Activated CD8-positive, alpha-beta memory T cell treated with anti-CD3 and anti-CD28 coated beads, Interleukin-2, amount 50 U/mL, for 48 hours (primary cell): ENCODE measurements at regions not wholly inside any gene's neighbourhood (a gene's known extent, or its start where the extent isn't known, plus 50 kb on each side); places are given as distances from the start of the nearest gene placed in this dataset.
"Not testable (repeated sequence)": the region's sequence is repeated elsewhere in the genome, so short reads cannot be mapped to it uniquely, and the experiment has no call there.

ENCODE experiments used
- DNase-seq: peaks from one replicate; pipeline ENCODE4 v3.0.0-alpha.2; 2020

GRCh38 chr12:102653406-102653805 lies 173.0 kb upstream of the IGF1 start:
- no peak for DNase-seq

DNA sequence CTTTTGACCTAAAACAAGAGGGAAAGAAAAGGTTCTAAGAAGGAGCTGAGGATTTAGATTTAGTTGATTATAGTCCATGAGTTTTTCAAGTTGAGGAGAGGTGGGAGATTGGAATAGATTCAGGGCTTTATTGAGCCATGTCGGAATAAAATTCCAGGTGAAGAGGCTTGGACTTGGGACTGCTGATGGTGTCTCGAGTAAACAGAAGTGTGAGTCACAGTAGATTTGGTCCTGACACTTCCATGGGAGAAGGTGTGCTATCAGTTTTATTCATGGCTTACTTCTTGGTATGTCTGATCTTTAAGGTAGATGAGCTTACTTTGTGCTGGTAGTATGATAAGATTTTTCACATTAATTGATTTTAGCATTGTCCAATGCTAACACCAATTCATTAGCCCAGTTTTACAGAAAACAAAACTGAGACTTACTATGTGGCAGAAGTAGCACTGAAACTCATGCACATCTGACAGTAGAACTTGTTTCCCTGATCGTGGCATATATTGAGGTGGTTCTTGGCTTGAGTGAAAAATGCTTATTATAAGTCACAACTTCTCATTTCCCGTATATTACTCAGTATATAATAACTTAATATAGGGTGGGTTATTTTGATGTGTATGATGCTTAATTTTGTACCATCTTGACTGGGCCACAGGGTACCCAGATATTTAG lies 172.4 kb upstream of the IGF1 start:
- DNase-seq: no peak

DNA sequence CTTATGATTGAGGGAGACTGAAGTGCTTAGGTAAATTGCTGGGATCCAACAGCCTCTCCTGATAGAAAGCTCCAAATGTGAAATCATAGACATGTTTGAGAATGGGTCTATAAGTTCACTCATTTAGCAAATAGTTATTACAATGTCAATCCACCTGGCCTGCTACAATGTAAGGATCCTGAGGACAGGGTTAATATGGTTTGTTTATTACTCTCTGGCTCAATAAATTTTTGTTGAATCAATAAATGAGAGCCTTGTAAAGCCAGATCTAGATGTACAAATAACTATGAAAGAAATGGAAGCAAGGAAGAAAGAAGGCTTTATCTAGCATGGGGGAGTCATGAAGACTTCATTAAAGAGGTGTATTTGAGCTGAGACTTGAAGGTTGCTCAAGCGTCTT lies 165.6 kb upstream of the IGF1 start:
- no peak for DNase-seq

DNA sequence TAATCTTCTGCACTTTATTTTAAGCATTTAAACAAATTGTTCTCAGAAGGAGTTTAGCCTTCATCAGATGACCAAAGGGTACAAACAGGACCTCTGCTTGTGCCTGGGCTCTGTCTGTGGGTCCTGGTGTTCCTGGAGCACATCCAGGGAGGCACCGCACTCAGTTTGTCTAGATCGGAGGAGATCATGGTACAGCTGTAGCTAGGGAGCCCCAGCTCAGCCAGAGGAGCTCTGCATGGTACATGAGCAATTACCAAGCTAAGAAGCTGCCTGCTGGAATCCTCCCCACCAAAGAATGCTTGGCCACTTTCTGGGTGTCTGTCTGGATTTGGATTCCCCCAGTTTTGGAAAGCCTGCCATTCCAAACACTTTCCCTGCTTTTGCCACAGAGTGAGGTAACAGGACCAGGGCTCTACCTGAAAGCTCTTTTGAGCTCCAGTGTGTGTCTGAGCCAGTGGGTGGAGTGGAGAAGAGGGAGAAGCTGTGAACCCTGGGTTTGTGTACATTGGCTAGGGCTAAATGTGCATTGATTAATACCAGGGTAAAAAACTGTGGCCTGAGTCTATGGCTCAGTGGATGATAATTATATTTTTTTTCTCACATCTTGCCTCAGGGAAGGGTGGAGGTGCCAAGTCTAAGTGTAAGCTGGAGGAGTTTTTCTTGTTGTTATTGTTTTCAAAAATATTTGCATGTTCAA lies 163.7 kb upstream of the IGF1 start:
- DNase-seq: no peak

GRCh38 chr12:102642199-102642598 lies 161.8 kb upstream of the IGF1 start:
- DNase-seq: no peak

DNA sequence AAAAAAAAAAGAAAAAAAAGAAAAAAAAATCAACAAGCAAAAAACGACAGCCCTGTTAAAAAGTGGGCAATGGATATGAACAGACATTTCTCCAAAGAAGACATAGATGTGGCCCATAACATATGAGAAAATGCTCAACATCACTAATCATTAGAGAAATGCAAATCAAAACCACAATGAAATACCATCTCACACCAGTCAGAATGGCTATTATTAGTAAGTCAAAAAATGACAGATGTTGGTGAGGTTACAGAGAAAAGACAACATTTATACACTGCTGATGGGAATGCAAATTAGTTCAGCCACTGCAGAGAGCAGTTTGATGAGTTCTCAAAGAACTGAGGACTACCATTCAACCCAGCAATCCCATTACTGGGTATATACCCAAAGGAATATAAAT lies 160.3 kb upstream of the IGF1 start:
- DNase-seq: not testable (repeated sequence)

- DNase-seq: no peak
Observed at GRCh38 chr12:102638777-102639176, 158.4 kb upstream of the IGF1 start.

- no peak for DNase-seq
Observed at GRCh38 chr12:102633981-102634605, 153.7 kb upstream of the IGF1 start.

DNA sequence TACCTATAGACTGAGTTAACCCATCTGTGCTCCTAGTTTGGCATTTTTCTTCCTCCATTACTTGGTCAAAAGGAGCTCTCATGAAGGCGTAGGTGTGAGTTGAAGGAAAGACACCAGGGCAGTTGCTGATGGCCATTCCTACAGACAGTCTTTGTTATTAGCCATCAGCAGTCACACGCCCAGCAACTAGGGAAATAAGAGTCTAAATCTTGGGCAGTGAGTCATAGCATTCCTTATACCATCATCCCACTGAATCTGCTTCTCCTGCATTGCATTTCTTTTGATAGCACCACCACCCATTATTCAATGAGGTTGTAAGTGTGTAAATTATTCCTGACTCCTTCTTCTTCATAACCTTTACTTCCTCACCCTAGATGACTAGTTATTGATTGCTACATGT lies 150.9 kb upstream of the IGF1 start:
- DNase-seq: no peak

GRCh38 chr12:102629262-102629888 lies 149.0 kb upstream of the IGF1 start:
- no peak for DNase-seq

- no peak for DNase-seq
Observed at GRCh38 chr12:102625819-102626218, 145.5 kb upstream of the IGF1 start.

- DNase-seq: no peak
Observed at GRCh38 chr12:102622618-102623017, 142.3 kb upstream of the IGF1 start.

DNA sequence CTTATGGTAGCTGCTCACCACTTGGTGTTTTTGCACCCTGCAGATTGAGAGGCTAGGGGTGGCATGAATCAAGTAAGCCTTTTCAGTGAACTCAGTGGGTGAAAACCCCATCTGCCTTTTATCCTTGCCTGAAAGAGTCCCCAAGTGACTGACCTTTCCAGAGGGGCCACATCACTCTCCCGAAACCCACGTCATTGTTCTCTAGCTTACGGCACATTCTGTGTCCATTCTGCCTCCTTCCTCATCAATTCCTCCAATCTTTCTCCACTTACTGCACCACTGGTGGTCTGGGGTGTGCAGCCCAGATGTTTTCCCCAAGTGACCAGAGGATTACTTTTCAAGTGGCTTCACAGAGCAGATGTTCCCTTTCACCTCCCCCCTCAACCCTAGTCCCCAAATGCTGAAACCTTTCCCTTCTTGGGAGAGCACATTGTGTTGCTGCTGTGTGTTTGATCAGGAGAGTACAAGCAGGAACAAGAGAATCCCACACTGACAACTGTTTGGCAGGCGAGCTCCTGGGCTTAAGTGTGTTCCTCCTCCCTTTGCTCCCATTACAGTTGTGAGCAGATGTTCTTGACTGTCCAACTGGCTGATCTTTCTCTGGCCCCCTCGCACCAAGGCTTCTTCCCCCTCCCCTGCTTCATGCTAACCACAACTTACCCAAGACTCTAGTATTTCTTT lies 138.0 kb upstream of the IGF1 start:
- no peak for DNase-seq

DNA sequence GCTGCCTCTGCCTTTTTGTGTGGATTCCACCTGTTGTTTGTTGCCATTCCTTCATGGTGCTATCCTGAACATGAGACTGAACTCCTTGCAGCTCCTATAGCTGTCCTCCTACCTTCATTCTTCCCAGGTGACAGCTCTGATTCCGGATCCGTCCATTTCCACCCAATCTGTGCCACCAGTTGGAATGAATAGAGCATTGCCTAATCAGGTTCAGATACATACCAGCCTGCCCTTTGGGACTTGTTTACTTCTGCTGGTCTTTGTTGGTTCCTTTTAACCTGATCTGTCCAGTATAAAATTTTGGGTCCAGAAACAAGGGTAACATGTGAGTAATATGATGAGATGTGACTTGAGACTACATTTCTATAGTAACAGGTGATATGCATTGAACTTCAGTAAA lies 136.3 kb upstream of the IGF1 start:
- no peak for DNase-seq

DNA sequence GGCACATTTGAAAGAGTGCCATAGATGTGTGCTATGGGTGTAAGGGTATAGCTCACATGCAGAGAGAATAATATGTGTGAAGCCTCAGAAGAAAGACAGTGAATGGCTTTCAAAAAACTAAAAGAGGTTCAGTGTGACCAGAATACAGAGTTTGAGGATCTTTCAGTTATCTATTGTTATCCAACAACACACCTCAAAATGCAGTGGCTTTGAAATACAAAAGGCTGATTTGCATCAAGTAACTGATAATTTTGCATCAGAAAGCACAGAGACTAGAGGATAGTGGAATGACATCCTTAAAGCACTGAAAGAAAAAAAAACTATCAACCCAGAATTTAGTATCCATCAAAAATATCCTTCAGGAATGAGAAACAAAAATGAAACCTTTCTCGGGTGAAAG lies 131.6 kb upstream of the IGF1 start:
- DNase-seq: no peak

DNA sequence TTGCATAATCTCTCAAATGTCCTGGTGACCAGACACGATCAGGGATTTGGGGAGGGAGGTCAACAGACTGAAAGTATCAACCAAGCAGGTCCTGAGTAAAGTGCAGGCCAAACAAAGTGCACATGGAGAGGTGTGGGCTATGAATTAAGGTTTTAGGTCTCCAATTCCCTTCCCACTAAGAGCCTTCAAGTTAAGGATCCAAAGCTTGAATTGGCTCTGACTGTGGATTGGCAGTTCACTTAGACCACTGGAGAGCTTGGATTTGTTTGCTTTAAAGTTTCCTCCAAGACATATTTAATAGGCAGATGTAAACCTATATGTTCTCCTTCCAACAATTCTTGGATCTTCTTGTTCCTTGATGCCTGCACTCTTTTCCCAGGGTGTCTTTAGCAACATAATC lies 129.6 kb upstream of the IGF1 start:
- no peak for DNase-seq

- no peak for DNase-seq
Observed at GRCh38 chr12:102603021-102603420, 122.7 kb upstream of the IGF1 start.

DNA sequence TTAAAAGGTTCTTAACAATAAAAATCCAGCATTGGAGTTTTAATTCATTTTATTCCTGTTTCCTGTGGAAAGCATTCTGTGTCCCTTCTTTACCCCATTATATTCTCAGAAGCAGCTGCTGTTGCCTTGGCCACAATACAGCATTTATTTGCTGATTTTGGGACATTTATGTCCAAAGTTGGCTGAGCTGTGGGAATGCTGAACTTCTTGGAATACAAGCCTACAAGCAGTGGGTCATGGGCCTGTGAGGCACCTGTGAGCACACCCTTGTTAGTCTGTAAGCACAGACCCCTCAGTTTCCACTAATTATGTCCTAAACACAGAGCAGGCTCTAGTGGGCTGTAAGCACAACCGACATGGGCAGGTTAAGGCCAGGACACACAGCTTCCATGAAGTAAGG lies 122.2 kb upstream of the IGF1 start:
- DNase-seq: no peak

- no peak for DNase-seq
Observed at GRCh38 chr12:102601621-102602020, 121.3 kb upstream of the IGF1 start.

GRCh38 chr12:102596687-102597086 lies 116.3 kb upstream of the IGF1 start:
- no peak for DNase-seq

DNA sequence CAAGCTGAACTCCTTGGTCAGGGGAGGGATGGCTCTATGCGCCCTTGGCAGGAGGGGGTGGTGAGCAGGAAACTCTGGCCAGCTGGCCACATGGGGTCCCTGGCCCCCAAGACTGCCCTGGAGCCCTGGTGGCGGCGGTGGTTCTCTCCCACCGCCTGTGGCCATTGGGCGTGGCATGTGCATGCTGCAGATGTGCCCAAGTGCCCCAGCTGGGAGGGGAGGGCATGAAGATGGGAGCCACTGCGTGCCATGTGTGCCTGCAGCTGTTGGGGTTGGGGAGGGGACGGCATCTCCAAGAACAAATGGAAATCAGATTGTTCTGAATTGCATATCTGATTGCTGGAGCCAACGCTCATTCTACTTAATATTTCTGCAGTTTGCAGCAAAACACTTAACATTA lies 115.7 kb upstream of the IGF1 start:
- no peak for DNase-seq

DNA sequence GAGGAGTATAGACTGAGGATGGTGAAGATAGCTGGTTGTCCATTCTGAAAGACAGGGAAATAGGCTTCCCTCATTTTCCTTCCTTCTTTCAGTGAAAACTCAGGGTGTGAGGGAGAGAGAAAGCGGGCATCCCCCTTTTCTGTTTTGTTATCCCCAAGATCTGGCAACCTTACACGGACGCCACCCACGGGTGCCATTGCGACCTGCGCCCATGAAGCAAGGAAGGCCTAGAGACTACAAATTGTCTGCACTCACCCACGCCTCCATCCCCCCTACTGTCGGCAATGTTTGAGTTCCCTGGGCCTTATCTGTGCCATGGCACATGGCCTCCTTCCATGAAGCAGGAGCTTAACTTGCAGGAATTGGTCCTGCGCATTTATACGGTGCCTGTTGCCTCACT lies 115.0 kb upstream of the IGF1 start:
- no peak for DNase-seq

DNA sequence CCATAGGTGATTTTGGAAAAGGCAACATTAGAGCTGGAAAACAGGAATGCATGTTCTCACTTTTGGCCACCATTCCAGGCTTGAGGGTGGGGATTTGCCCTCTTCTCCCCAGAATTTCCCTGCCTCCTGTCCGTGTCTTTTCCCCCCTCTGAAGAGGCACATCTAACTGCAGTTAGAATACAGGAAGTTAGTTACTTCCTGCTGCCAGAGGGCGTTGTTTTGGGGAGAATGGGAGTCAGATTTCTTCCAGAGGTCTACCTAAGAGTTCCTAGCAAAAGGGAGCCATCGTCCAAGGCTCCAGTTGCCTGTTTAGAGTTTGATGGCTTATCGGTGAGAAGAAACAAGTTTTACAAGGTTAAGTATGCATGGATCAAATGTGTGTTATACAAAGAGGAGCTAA lies 112.8 kb upstream of the IGF1 start:
- no peak for DNase-seq
